GM20000 (cell line): ENCODE measurements at regions not wholly inside any gene's neighbourhood (a gene's known extent, or its start where the extent isn't known, plus 50 kb on each side); places are given as distances from the start of the nearest gene placed in this dataset.

ENCODE experiments used
- DNase-seq: peaks from one replicate; pipeline ENCODE4 v3.0.0; 2012; ENCODE audit warnings: low spot score
- CTCF ChIP-seq: IDR thresholded peaks from 2 replicates; pipeline ENCODE4 v1.5.1; 2012; ENCODE audit warnings: mild to moderate bottlenecking, control low read depth; ENCODE audit errors: extremely low read depth, missing control alignments

DNA sequence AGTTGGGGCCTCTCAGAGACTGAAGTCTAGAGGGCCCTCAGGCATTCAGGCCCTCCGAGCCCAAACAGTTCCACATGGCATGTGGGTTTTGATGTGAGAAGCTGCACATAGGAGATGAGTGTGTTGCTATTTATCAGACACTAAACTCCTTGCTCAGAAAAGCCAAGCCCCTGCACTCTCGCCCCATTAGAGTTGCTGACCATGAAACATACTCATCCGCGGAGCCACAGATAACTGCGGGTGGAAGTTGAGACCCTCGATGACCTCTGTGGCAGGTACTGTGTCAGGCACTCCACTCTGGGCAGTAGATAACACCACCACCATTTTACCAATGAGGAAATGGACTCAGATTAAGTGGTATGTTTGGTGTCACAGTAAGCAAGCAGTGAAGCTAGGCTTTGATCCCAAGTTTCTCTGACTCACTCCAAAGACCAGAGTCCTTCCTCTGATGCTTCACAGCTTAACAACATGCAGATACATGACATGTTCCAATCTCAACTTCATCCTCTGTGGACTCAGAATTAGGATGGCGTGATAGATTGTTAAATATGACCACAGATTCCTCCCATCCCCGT is 202.1 kb downstream of the ADAMTS15 start:
- TF ChIP-seq CTCF = no peak
- DNase-seq = no peak

GRCh38 chr11:130651066-130651855 is 202.8 kb downstream of the ADAMTS15 start:
- no peak for TF ChIP-seq CTCF
- DNase-seq = no peak

- no peak for DNase-seq
- TF ChIP-seq CTCF = no peak
These were observed 204.4 kb downstream of the ADAMTS15 start for GRCh38 chr11:130652671-130653335.

DNA sequence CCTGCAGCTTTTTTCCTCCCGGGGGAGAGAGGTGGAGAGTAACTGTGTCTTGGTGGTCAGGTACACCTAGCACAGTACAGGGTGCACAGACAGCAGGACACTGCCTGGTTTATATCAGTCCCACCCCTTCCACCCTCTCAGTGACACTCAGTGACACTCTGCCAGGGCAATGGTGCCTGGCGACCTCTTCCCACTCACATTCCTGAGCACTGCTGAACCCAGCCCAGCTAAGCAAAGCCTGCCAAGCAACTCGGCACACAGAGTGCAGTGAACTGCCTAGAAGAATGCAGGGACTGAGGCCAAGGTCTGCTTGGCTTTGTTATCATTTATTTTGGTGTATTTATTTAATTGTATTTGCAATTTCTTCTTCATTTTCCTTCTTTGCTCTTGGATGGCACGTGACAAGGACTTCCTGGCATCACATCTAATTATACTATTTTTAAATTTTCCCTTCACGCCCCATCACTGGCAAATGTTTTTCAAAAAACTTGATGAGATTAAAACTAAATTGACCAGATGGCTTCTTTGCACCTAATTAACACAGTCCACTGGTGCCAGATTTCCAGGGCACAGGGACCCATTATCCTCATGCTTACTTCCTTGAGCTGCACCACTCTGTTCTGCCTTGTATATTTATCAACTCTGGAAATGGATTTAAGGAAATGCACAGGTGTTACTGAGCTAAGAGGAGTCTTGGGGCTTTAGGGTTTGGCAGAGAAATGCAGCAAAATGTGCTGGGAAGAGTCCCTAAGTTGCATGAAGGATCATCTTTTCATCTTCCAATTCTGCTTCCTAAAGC is 205.6 kb downstream of the ADAMTS15 start:
- DNase-seq = no peak

DNA sequence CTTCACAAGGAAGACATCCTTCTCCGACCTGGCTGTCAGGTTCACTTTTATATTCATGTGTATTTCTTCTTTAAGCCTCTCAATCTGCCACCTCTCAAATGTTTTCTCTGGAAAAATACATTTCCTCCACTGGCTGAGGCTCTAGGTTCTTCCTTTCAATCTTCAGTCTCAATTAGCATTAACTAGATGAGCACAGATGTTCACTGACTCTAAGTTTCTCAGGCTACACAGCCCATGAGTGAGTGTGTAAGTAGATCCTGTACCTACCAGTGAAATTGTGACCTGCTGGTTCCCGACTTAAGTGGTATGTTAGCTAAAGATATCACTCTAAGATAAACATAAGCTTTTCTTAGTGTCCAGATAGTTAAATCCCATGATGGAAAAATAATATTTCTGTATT is 206.9 kb downstream of the ADAMTS15 start:
- TF ChIP-seq CTCF = no peak
- no peak for DNase-seq

More for the DNA sequence above, 205.6 kb downstream of the ADAMTS15 start:
- no peak for TF ChIP-seq CTCF

GRCh38 chr11:130666781-130667251 is 218.4 kb downstream of the ADAMTS15 start:
- no peak for DNase-seq
- TF ChIP-seq CTCF = no peak

DNA sequence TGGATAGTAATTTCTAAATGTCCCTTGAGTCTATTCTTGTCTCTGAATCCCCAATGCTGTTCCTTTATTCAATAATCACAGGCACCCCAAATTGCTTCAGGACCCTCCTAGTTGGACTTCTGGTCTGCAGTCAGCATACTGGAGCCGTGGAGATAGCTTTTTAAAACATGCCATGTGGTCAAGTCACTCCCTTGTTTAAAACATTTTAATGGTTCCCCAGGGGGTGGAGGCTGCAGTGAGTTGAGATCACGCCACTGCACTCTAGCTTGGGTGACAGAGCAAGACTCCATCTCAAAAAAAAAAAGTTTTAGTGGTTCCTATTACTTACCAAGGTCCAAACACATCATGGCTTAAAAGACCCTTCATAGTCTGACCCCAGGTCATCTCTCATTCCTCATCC is 220.3 kb downstream of the ADAMTS15 start:
- no peak for DNase-seq
- TF ChIP-seq CTCF = no peak
